ENCODE measurements at regions not wholly inside any gene's neighbourhood (a gene's known extent, or its start where the extent isn't known, plus 50 kb on each side); places are given as distances from the start of the nearest gene placed in this dataset.

- TF ChIP-seq, protein P1, sequence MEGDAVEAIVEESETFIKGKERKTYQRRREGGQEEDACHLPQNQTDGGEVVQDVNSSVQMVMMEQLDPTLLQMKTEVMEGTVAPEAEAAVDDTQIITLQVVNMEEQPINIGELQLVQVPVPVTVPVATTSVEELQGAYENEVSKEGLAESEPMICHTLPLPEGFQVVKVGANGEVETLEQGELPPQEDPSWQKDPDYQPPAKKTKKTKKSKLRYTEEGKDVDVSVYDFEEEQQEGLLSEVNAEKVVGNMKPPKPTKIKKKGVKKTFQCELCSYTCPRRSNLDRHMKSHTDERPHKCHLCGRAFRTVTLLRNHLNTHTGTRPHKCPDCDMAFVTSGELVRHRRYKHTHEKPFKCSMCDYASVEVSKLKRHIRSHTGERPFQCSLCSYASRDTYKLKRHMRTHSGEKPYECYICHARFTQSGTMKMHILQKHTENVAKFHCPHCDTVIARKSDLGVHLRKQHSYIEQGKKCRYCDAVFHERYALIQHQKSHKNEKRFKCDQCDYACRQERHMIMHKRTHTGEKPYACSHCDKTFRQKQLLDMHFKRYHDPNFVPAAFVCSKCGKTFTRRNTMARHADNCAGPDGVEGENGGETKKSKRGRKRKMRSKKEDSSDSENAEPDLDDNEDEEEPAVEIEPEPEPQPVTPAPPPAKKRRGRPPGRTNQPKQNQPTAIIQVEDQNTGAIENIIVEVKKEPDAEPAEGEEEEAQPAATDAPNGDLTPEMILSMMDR (IDR thresholded peaks at IDR 0.05; ENCODE audit: extremely low read depth in 1 of 2, insufficient read depth in 1 of 2, low read depth in 1 of 2, low read length in 2 of 2): no peak
- no peak for TF ChIP-seq POLR2AphosphoS5 (IDR thresholded peaks at IDR 0.05; ENCODE audit: insufficient read depth, low read depth, low read length)
These were observed 471.1 kb upstream of the MPDZ start for GRCh38 chr9:13750639-13751038.

All from endothelial cell of umbilical vein (primary cell).